HG02981 (cell line): ENCODE measurements at regions not wholly inside any gene's neighbourhood (a gene's known extent, or its start where the extent isn't known, plus 50 kb on each side); places are given as distances from the start of the nearest gene placed in this dataset.
"Not testable (repeated sequence)": the region's sequence is repeated elsewhere in the genome, so short reads cannot be mapped to it uniquely, and the experiment has no call there.

Experiments
- ATAC-seq: cut with Tn5 transposase; IDR thresholded peaks from one replicate; pipeline ENCODE4 v1.9.1; 2021; ENCODE audit warnings: mild to moderate bottlenecking, moderate library complexity; ENCODE audit not compliant: unreplicated experiment

GRCh38 chr6:95848717-95849116 is 167.1 kb upstream of the FUT9 start:
- no peak for ATAC-seq

- no peak for ATAC-seq
Measured at GRCh38 chr6:95856876-95857364, 158.9 kb upstream of the FUT9 start.

GRCh38 chr6:95865857-95866256 is 149.9 kb upstream of the FUT9 start:
- ATAC-seq: no peak

GRCh38 chr6:95866732-95867131 is 149.0 kb upstream of the FUT9 start:
- ATAC-seq: no peak

- no peak for ATAC-seq
Measured at GRCh38 chr6:95867205-95867604, 148.6 kb upstream of the FUT9 start.

- ATAC-seq: no peak
Measured at GRCh38 chr6:95877480-95877879, 138.3 kb upstream of the FUT9 start.

- ATAC-seq: no peak
Measured at GRCh38 chr6:95879856-95880255, 135.9 kb upstream of the FUT9 start.

GRCh38 chr6:95882371-95882770 is 133.4 kb upstream of the FUT9 start:
- ATAC-seq: no peak

GRCh38 chr6:95888711-95889110 is 127.1 kb upstream of the FUT9 start:
- ATAC-seq: not testable (repeated sequence)

- no peak for ATAC-seq
Measured at GRCh38 chr6:95905132-95905531, 110.6 kb upstream of the FUT9 start.

- no peak for ATAC-seq
Measured at GRCh38 chr6:95917034-95917433, 98.7 kb upstream of the FUT9 start.

GRCh38 chr6:95923518-95923917 is 92.3 kb upstream of the FUT9 start:
- ATAC-seq: peak; percentile 50

GRCh38 chr6:95935736-95936135 is 80.0 kb upstream of the FUT9 start:
- ATAC-seq: no peak

GRCh38 chr6:95946906-95947305 is 68.9 kb upstream of the FUT9 start:
- ATAC-seq: no peak

GRCh38 chr6:95948324-95948723 is 67.5 kb upstream of the FUT9 start:
- ATAC-seq: no peak

- ATAC-seq: no peak
Measured at GRCh38 chr6:95949985-95950384, 65.8 kb upstream of the FUT9 start.

- ATAC-seq: no peak
Measured at GRCh38 chr6:95958686-95959085, 57.1 kb upstream of the FUT9 start.

GRCh38 chr6:95959261-95959660 is 56.5 kb upstream of the FUT9 start:
- no peak for ATAC-seq
